Mammary epithelial cell (primary cell): ENCODE measurements at regions not wholly inside any gene's neighbourhood (a gene's known extent, or its start where the extent isn't known, plus 50 kb on each side); places are given as distances from the start of the nearest gene placed in this dataset.

Experiments
- CTCF ChIP-seq, 2 donors: IDR thresholded peaks in 1 of 2; conservative IDR thresholded peaks in 1 of 2; 2 replicates each; pipeline ENCODE4 v1.5.1; 2011 to 2012; ENCODE audit warnings: inconsistent platforms in 2 of 2, low read length in 2 of 2, mild to moderate bottlenecking in 2 of 2, control low read depth in 1 of 2, low read depth in 1 of 2; ENCODE audit not compliant: insufficient read depth in 1 of 2; ENCODE audit errors: extremely low read depth in 1 of 2
- EZH2 ChIP-seq: IDR thresholded peaks from 2 replicates; pipeline ENCODE4 v1.6.1; 2012; ENCODE audit warnings: low read length, inconsistent platforms, borderline replicate concordance

GRCh38 chr13:64755961-64756360, 2474.2 kb downstream of the PCDH9 start:
- no peak for TF ChIP-seq CTCF (conservative IDR thresholded peaks at IDR 0.05 in 1 of 2, IDR thresholded peaks at IDR 0.05 in 1 of 2; ENCODE audit: extremely low read depth in 1 of 2, insufficient read depth in 1 of 2, low read depth in 1 of 2, low read length in 2 of 2)
- TF ChIP-seq EZH2: no peak
